Endothelial cell of umbilical vein (primary cell): ENCODE measurements at regions not wholly inside any gene's neighbourhood (a gene's known extent, or its start where the extent isn't known, plus 50 kb on each side); places are given as distances from the start of the nearest gene placed in this dataset.

Experiments used
- BruUV-seq: library from RNA; stranded (reverse); fragments of 400-500 nt; replicated peaks from 2 replicates; lab custom pipeline; 2021; lab: Mats Ljungman, UMichigan
- CTCF ChIA-PET: fragments of 300-600, 350-600 bp; sonication (Branson Sonifier 250); formaldehyde crosslinking; loops from one replicate; lab custom pipeline; 2021; ENCODE audit warnings: antibody characterized with exemption, inconsistent platforms; lab: Charles Lee
- POLR2A ChIA-PET: fragments of 300-600, 350-600 bp; sonication (Branson Sonifier 250); formaldehyde crosslinking; loops from one replicate; lab custom pipeline; 2021; ENCODE audit warnings: antibody characterized with exemption, inconsistent platforms; lab: Charles Lee
- DNase-seq: peaks from one replicate; pipeline ENCODE4 v3.0.0-alpha.2; 2011; ENCODE audit warnings: low read depth, low spot score
- FAIRE-seq: peaks from 2 replicates; lab custom pipeline; 2011; peaks lifted over from hg19 to GRCh38; lab: Jason Lieb, UNC
- H2AFZ ChIP-seq: 2 replicates; pipeline ENCODE4 v1.6.0; 2012; ENCODE audit warnings: low read depth, low read length, control low read depth, inconsistent platforms
- H3K27ac ChIP-seq: 2 replicates; pipeline ENCODE4 v1.5.1; 2011; ENCODE audit warnings: low read depth, mild to moderate bottlenecking, control low read depth, low read length, moderate library complexity; ENCODE audit not compliant: insufficient read depth
- H3K27me3 ChIP-seq, 2 experiments: 2 replicates each; pipeline versions ENCODE4 v1.6.0 to v1.6.1; 2011; ENCODE audit warnings: low read length in 2 of 2, mixed read lengths in 1 of 2; ENCODE audit not compliant: control insufficient read depth in 2 of 2, insufficient read depth in 2 of 2
- H3K36me3 ChIP-seq, 2 experiments: 2 replicates in 1 of 2; 3 replicates in 1 of 2; pipeline ENCODE4 v1.5.1; 2011; ENCODE audit warnings: low read length in 2 of 2, mild to moderate bottlenecking in 1 of 2, moderate library complexity in 1 of 2; ENCODE audit not compliant: control insufficient read depth in 2 of 2, insufficient read depth in 2 of 2; ENCODE audit errors: extremely low read depth in 1 of 2
- H3K4me1 ChIP-seq: 3 replicates; pipeline ENCODE4 v1.5.1; 2011; ENCODE audit warnings: mild to moderate bottlenecking, low read length; ENCODE audit not compliant: control insufficient read depth, insufficient read depth; ENCODE audit errors: extremely low read depth
- H3K4me2 ChIP-seq: 2 replicates; pipeline ENCODE4 v1.6.1; 2011; ENCODE audit warnings: low read length, control low read depth, mixed read lengths; ENCODE audit not compliant: insufficient read depth
- H3K4me3 ChIP-seq, 3 experiments: fragments of 200-600 bp in 1 of 3; sonication (generic), shearing (Covaris generic) in 1 of 3; replicated peaks in 1 of 3; 2 replicates each; pipeline ENCODE4 v1.5.1; 2011 to 2016; ENCODE audit warnings: control low read depth in 3 of 3, low read length in 3 of 3, mild to moderate bottlenecking in 2 of 3, inconsistent platforms in 1 of 3, low read depth in 1 of 3, moderate library complexity in 1 of 3; ENCODE audit not compliant: insufficient read depth in 1 of 3
- H3K79me2 ChIP-seq: 2 replicates; pipeline ENCODE4 v1.6.0; 2012; ENCODE audit warnings: low read length, inconsistent platforms; ENCODE audit not compliant: control insufficient read depth, insufficient read depth
- H3K9ac ChIP-seq: replicated peaks from 2 replicates; pipeline ENCODE3; 2011; ENCODE audit warnings: low read length, control low read depth; ENCODE audit not compliant: insufficient read depth; ENCODE audit errors: extremely low read depth
- H3K9me1 ChIP-seq: replicated peaks from 3 replicates; pipeline ENCODE4 v1.6.0; 2011; ENCODE audit warnings: mild to moderate bottlenecking, low read length; ENCODE audit not compliant: control insufficient read depth, insufficient read depth; ENCODE audit errors: extremely low read depth
- H3K9me3 ChIP-seq: replicated peaks from 2 replicates; pipeline ENCODE4 v1.5.1; 2012; ENCODE audit warnings: low read length, inconsistent platforms; ENCODE audit not compliant: control insufficient read depth, insufficient read depth
- H4K20me1 ChIP-seq: replicated peaks from 2 replicates; pipeline ENCODE3; 2011; ENCODE audit warnings: mild to moderate bottlenecking, low read length; ENCODE audit not compliant: control insufficient read depth, insufficient read depth; ENCODE audit errors: extremely low read depth
- CTCF ChIP-seq, 2 donors: IDR thresholded peaks; 1 replicate in 1 of 2; 2 replicates in 1 of 2; pipeline ENCODE4 v1.5.1; 2011; ENCODE audit warnings: low read length in 2 of 2, mild to moderate bottlenecking in 2 of 2, moderate library complexity in 2 of 2, control low read depth in 1 of 2, inconsistent platforms in 1 of 2, low read depth in 1 of 2; ENCODE audit not compliant: insufficient read depth in 1 of 2; ENCODE audit errors: extremely low read depth in 1 of 2
- EZH2 ChIP-seq: IDR thresholded peaks from 2 replicates; pipeline ENCODE4 v1.6.1; 2012; ENCODE audit warnings: borderline replicate concordance, low read depth, mild to moderate bottlenecking, moderate library complexity, low read length, inconsistent platforms; ENCODE audit not compliant: severe bottlenecking
- FOS ChIP-seq: IDR thresholded peaks from 2 replicates; pipeline ENCODE4 v1.6.1; 2011; ENCODE audit warnings: mild to moderate bottlenecking, low read length, moderate library complexity, borderline replicate concordance; ENCODE audit not compliant: insufficient read depth
- GATA2 ChIP-seq: IDR thresholded peaks from 2 replicates; pipeline ENCODE4 v1.7.0; 2011; ENCODE audit warnings: low read depth, mild to moderate bottlenecking, moderate library complexity, mixed read lengths, low read length; ENCODE audit not compliant: insufficient read length, insufficient read depth
- JUN ChIP-seq: IDR thresholded peaks from 2 replicates; pipeline ENCODE4 v1.6.1; 2011; ENCODE audit warnings: borderline replicate concordance, low read depth; ENCODE audit not compliant: insufficient read length, insufficient read depth
- MAX ChIP-seq: IDR thresholded peaks from 2 replicates; pipeline ENCODE4 v1.6.1; 2011; ENCODE audit not compliant: insufficient read depth, insufficient read length
- MYC ChIP-seq: IDR thresholded peaks from one replicate; pipeline ENCODE4 v1.6.1; 2011; ENCODE audit warnings: mild to moderate bottlenecking, low read depth, low read length
- POLR2A ChIP-seq: IDR thresholded peaks from 2 replicates; pipeline ENCODE4 v1.6.1; 2012; ENCODE audit warnings: low read depth, mild to moderate bottlenecking, control low read depth, low read length
- POLR2AphosphoS5 ChIP-seq: IDR thresholded peaks from 2 replicates; pipeline ENCODE4 v1.6.1; 2012; ENCODE audit warnings: low read depth, mild to moderate bottlenecking, control low read depth, low read length, moderate library complexity; ENCODE audit not compliant: insufficient read depth
- dilution Hi-C: fragments of 300-500 bp; cut with MboI; formaldehyde crosslinking; loops from one replicate; pipeline ENCODE4 v1.15.0; 2019; ENCODE audit warnings: low sequenced_read_pairs; ENCODE audit not compliant: extremely low pct_ligation_motif_present
- intact Hi-C: fragments of 100-400 bp; cut with micrococcal nuclease; formaldehyde crosslinking; loops from one replicate; pipeline ENCODE4 v1.10.0; 2022

GRCh38 chr16:72247821-72248253 is 75.9 kb upstream of the PMFBP1 start:
- no peak overlapping the region for H3K4me2 ChIP-seq
- intact Hi-C loops (loop anchor here (1.0 to 10.0 kb wide), 5 partner anchors 43 to 947 kb away; no protein-coding TSS in a partner anchor), dilution Hi-C loops (no loop called here)
- H3K36me3 ChIP-seq: no peaks in the 10 kb centered on the region
- peaks cover 6% of the 10 kb centered on the region for H3K4me1 ChIP-seq
- H3K27ac ChIP-seq: no peak overlapping the region
- no TSS peak for BruUV-seq
- no peaks in the 10 kb centered on the region for H4K20me1 ChIP-seq
- peak; percentile 24 for FAIRE-seq
- no peaks in the 10 kb centered on the region for H3K9me3 ChIP-seq
- H3K9ac ChIP-seq: no peak overlapping the region
- H3K9me1 ChIP-seq: no peaks in the 10 kb centered on the region
- ChIA-PET CTCF (interaction anchor here (1.3 to 9.5 kb wide), 3 partner anchors 146 to 1709 kb away, joined by 3 to 183 read pairs (median 3); no protein-coding TSS in a partner anchor), POLR2A (no interaction called here)
- no peak for TF ChIP-seq CTCF (IDR thresholded peaks at IDR 0.05; ENCODE audit: extremely low read depth in 1 of 2, insufficient read depth in 1 of 2, low read depth in 1 of 2, low read length in 2 of 2)
- TF ChIP-seq FOS: peak; percentile 30
- H3K27me3 ChIP-seq: no peaks in the 10 kb centered on the region
- peak; percentile 55 for DNase-seq
- H3K4me3 ChIP-seq: no peak overlapping the region
- H3K79me2 ChIP-seq: no peaks in the 10 kb centered on the region
- peak overlapping the region; percentile 69 for H2AFZ ChIP-seq

- ChIA-PET CTCF (interaction anchor here (1.3 to 9.5 kb wide), 4 partner anchors 154 to 1632 kb away, joined by 3 to 183 read pairs (median 4); no protein-coding TSS in a partner anchor), POLR2A (no interaction called here)
- Histone ChIP-seq H3K9me3 (no peaks in the 10 kb centered on the region), H2AFZ (no peak overlapping the region), H3K4me2 (no peak overlapping the region), H3K4me3 (no peak overlapping the region), H3K36me3 (no peaks in the 10 kb centered on the region), H3K4me1 (peaks cover 6% of the 10 kb centered on the region), H3K9ac (no peak overlapping the region), H4K20me1 (no peaks in the 10 kb centered on the region), H3K79me2 (no peaks in the 10 kb centered on the region), H3K27ac (no peak overlapping the region), H3K9me1 (no peaks in the 10 kb centered on the region), H3K27me3 (no peaks in the 10 kb centered on the region)
- FAIRE-seq: no peak
- intact Hi-C loops: loop anchor here (10.0 kb wide), 4 partner anchors 418 to 948 kb away; no protein-coding TSS in a partner anchor
- dilution Hi-C loops: no loop called here
- BruUV-seq: no TSS peak
- TF ChIP-seq FOS (no peak), GATA2 (no peak), POLR2A (no peak), POLR2AphosphoS5 (no peak), CTCF (IDR thresholded peaks at IDR 0.05; ENCODE audit: extremely low read depth in 1 of 2, insufficient read depth in 1 of 2, low read depth in 1 of 2, low read length in 2 of 2) (no peak), JUN (no peak), EZH2 (no peak), MAX (no peak), MYC (no peak)
- no peak for DNase-seq
Observed at GRCh38 chr16:72246423-72246822, 74.5 kb upstream of the PMFBP1 start.
